C1 segment of cervical spinal cord (tissue), 14 donors: ENCODE measurements at regions not wholly inside any gene's neighbourhood (a gene's known extent, or its start where the extent isn't known, plus 50 kb on each side); places are given as distances from the start of the nearest gene placed in this dataset.
"Not testable (repeated sequence)": the region's sequence is repeated elsewhere in the genome, so short reads cannot be mapped to it uniquely, and the experiment has no call there.

ENCODE experiments used
- DNase-seq, 14 donors: peaks; one replicate each; lab custom pipeline; 2025; lab: John Stamatoyannopoulos, UW

GRCh38 chrX:25851141-25851540 is 287.0 kb upstream of the MAGEB18 start:
- peak in 1 of 14 donors; percentile 14 for DNase-seq

- DNase-seq = no peak
Observed at GRCh38 chrX:25853002-25853479, 285.1 kb upstream of the MAGEB18 start.

GRCh38 chrX:25858273-25858880 is 279.8 kb upstream of the MAGEB18 start:
- no peak for DNase-seq

GRCh38 chrX:25860322-25860721 is 277.8 kb upstream of the MAGEB18 start:
- DNase-seq = no peak

- DNase-seq = no peak
Observed at GRCh38 chrX:25869761-25870160, 268.4 kb upstream of the MAGEB18 start.

- DNase-seq = no peak
Observed at GRCh38 chrX:25872786-25873185, 265.4 kb upstream of the MAGEB18 start.

- DNase-seq = no peak
Observed at GRCh38 chrX:25873196-25873595, 264.9 kb upstream of the MAGEB18 start.

GRCh38 chrX:25878806-25879205 is 259.3 kb upstream of the MAGEB18 start:
- DNase-seq = no peak

- DNase-seq = not testable (repeated sequence)
Observed at GRCh38 chrX:25882503-25882902, 255.6 kb upstream of the MAGEB18 start.

GRCh38 chrX:25897758-25898157 is 240.4 kb upstream of the MAGEB18 start:
- DNase-seq = no peak

- DNase-seq = not testable (repeated sequence)
Observed at GRCh38 chrX:25905728-25906127, 232.4 kb upstream of the MAGEB18 start.

- DNase-seq = no peak
Observed at GRCh38 chrX:25925946-25926345, 212.2 kb upstream of the MAGEB18 start.

- no peak for DNase-seq
Observed at GRCh38 chrX:25928316-25928715, 209.8 kb upstream of the MAGEB18 start.

- no peak for DNase-seq
Observed at GRCh38 chrX:25941087-25941486, 197.1 kb upstream of the MAGEB18 start.

- DNase-seq = no peak
Observed at GRCh38 chrX:25941559-25942250, 196.4 kb upstream of the MAGEB18 start.

GRCh38 chrX:25968920-25969319 is 169.2 kb upstream of the MAGEB18 start:
- no peak for DNase-seq

GRCh38 chrX:25976683-25977310 is 161.3 kb upstream of the MAGEB18 start:
- DNase-seq = no peak

GRCh38 chrX:25998687-25999086 is 139.5 kb upstream of the MAGEB18 start:
- DNase-seq = no peak

GRCh38 chrX:26007462-26007861 is 130.7 kb upstream of the MAGEB18 start:
- no peak for DNase-seq

- DNase-seq = no peak
Observed at GRCh38 chrX:26008042-26008441, 130.1 kb upstream of the MAGEB18 start.

- no peak for DNase-seq
Observed at GRCh38 chrX:26008691-26009090, 129.5 kb upstream of the MAGEB18 start.

GRCh38 chrX:26019386-26019785 is 118.8 kb upstream of the MAGEB18 start:
- no peak for DNase-seq

GRCh38 chrX:26026179-26026578 is 112.0 kb upstream of the MAGEB18 start:
- no peak for DNase-seq
